Kidney (tissue), 13 donors: ENCODE measurements at regions not wholly inside any gene's neighbourhood (a gene's known extent, or its start where the extent isn't known, plus 50 kb on each side); places are given as distances from the start of the nearest gene placed in this dataset.
"Not testable (repeated sequence)": the region's sequence is repeated elsewhere in the genome, so short reads cannot be mapped to it uniquely, and the experiment has no call there.

ENCODE experiments used
- DNase-seq, 5 donors: peaks; one replicate each; pipeline ENCODE4 v3.0.0-alpha.2; 2013 to 2020
- FAIRE-seq: peaks from 2 replicates; lab custom pipeline; 2012; peaks lifted over from hg19 to GRCh38; lab: Jason Lieb, UNC
- H3K27ac ChIP-seq, 2 donors: one replicate each; pipeline ENCODE4 v1.7.0; 2013; ENCODE audit warnings: low read depth in 2 of 2, low read length in 2 of 2, inconsistent platforms in 1 of 2
- H3K27me3 ChIP-seq: one replicate; pipeline ENCODE4 v1.7.1; 2013; ENCODE audit warnings: low read length, inconsistent platforms; ENCODE audit not compliant: control insufficient read depth, insufficient read depth
- H3K36me3 ChIP-seq, 3 donors: one replicate each; pipeline versions ENCODE4 v1.7.0 to v1.7.1; 2013; ENCODE audit warnings: low read length in 3 of 3, control low read depth in 1 of 3, inconsistent platforms in 1 of 3; ENCODE audit not compliant: insufficient read depth in 3 of 3, control insufficient read depth in 2 of 3
- H3K4me1 ChIP-seq, 3 donors: one replicate each; pipeline versions ENCODE4 v1.7.0 to v1.7.1; 2013; ENCODE audit warnings: low read length in 3 of 3, inconsistent platforms in 1 of 3, low read depth in 1 of 3; ENCODE audit not compliant: control insufficient read depth in 2 of 3, insufficient read depth in 2 of 3
- H3K4me3 ChIP-seq, 3 donors: one replicate each; pipeline versions ENCODE4 v1.7.0 to v1.8.1; 2013; ENCODE audit warnings: low read length in 3 of 3, control low read depth in 1 of 3, inconsistent platforms in 1 of 3
- H3K9ac ChIP-seq, 3 donors: one replicate each; pipeline versions ENCODE4 v1.7.0 to v1.7.1; 2013; ENCODE audit warnings: low read length in 3 of 3, control low read depth in 1 of 3, inconsistent platforms in 1 of 3
- H3K9me3 ChIP-seq, 3 donors: one replicate each; pipeline versions ENCODE4 v1.7.0 to v1.7.1; 2013; ENCODE audit warnings: low read length in 3 of 3, control low read depth in 1 of 3, inconsistent platforms in 1 of 3; ENCODE audit not compliant: control insufficient read depth in 2 of 3, insufficient read depth in 1 of 3
- CTCF ChIP-seq: IDR thresholded peaks from 3 replicates; pipeline ENCODE4 v1.5.1; 2012; ENCODE audit warnings: mild to moderate bottlenecking, moderate library complexity, borderline replicate concordance; ENCODE audit not compliant: insufficient read depth; ENCODE audit errors: extremely low read depth
- intact Hi-C: fragments of 100-400 bp; cut with DNase I; formaldehyde crosslinking; loops from one replicate; pipeline ENCODE4 v1.11.1; 2022
- donor health status: control.
- donor health status: control.
- donor health status: control.
- donor health status: control.
- donor health status: control.
- donor health status: DM: yes; HTN: yes; CAD: no.
- donor health status: Normal renal cell carcinoma (clear cell type).

GRCh38 chr3:34090379-34090778, 291.9 kb downstream of the PDCD6IP start:
- H3K9ac ChIP-seq, H3K9me3 ChIP-seq, DNase-seq, intact Hi-C loops, H3K27me3 ChIP-seq, H3K4me3 ChIP-seq, H3K36me3 ChIP-seq, H3K27ac ChIP-seq, H3K4me1 ChIP-seq, FAIRE-seq: not testable (repeated sequence)

- Histone ChIP-seq H3K4me3 (no peak overlapping the region), H3K9me3 (peaks cover 0 to 2% (median 0%) of the 10 kb centered on the region in 3 donors), H3K9ac (no peak overlapping the region), H3K36me3 (no peaks in the 10 kb centered on the region), H3K27ac (no peak overlapping the region), H3K4me1 (no peaks in the 10 kb centered on the region), H3K27me3 (no peaks in the 10 kb centered on the region)
- DNase-seq: no peak
- intact Hi-C loops: no loop called here
- no peak for TF ChIP-seq CTCF
- FAIRE-seq: no peak
These were observed 292.4 kb downstream of the PDCD6IP start for GRCh38 chr3:34090876-34091275.

GRCh38 chr3:34094280-34094679, 295.9 kb downstream of the PDCD6IP start:
- H3K4me1 ChIP-seq, H3K9ac ChIP-seq, H3K27me3 ChIP-seq, H3K36me3 ChIP-seq, intact Hi-C loops, H3K27ac ChIP-seq, FAIRE-seq, H3K9me3 ChIP-seq, H3K4me3 ChIP-seq, DNase-seq: not testable (repeated sequence)

GRCh38 chr3:34102288-34102687, 303.9 kb downstream of the PDCD6IP start:
- no peak for DNase-seq
- Histone ChIP-seq H3K4me1 (no peaks in the 10 kb centered on the region), H3K9me3 (no peaks in the 10 kb centered on the region), H3K36me3 (no peaks in the 10 kb centered on the region), H3K9ac (no peak overlapping the region), H3K27ac (no peak overlapping the region), H3K27me3 (no peaks in the 10 kb centered on the region), H3K4me3 (no peak overlapping the region)
- TF ChIP-seq CTCF: no peak
- intact Hi-C loops: no loop called here
- no peak for FAIRE-seq

GRCh38 chr3:34106379-34106778, 307.9 kb downstream of the PDCD6IP start:
- Histone ChIP-seq H3K27ac (no peak overlapping the region), H3K4me1 (no peaks in the 10 kb centered on the region), H3K4me3 (no peak overlapping the region), H3K27me3 (no peaks in the 10 kb centered on the region), H3K36me3 (no peaks in the 10 kb centered on the region), H3K9ac (no peak overlapping the region), H3K9me3 (no peaks in the 10 kb centered on the region)
- no peak for TF ChIP-seq CTCF
- intact Hi-C loops: no loop called here
- FAIRE-seq: no peak
- no peak for DNase-seq
